ENCODE measurements at regions not wholly inside any gene's neighbourhood (a gene's known extent, or its start where the extent isn't known, plus 50 kb on each side); places are given as distances from the start of the nearest gene placed in this dataset.

DNA sequence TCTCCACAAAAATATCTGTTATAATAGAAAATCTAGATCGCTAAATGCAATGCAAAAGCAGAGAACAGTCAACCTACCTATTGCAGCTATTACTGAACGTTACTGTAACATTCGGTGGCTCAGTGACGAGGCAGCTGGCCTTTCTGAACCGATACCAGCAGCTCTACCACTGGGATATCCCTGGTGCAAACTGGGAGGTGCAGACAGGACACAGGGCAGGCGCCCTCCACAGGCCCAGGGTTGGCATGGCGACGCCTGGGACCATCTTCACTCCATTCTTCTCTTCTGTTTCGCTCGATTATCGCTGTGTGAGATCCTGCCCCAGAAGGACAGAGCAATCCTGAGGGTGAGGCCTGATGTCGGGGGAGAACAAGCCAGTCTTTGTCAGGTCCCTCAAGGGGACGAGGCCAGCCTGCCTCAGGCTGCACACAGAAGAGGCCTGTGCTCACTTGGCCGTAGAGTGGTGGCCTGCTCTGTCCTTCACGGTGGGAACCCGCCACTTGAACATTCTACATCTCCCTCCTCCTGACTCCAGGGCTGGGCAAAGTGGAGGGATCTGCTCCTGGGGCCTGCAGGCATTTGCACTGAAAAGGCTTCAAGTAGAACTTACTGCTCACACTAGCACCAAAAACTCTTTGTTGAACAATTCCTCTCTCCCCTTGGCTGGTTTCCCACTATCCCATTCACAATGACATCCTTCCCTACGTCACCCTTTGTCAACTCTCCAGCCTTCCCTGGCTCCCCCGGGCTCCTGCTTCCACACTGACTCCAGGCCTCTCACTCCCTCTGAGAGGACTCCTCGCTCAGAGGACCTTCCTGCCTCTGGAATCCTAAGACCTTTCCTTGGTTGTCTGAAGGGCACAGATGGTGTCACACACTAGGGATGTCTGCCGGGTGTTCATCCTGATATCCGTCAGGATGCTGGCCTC lies 49.7 kb downstream of the CYRIA start:
- DNase-seq: no peak

DNA sequence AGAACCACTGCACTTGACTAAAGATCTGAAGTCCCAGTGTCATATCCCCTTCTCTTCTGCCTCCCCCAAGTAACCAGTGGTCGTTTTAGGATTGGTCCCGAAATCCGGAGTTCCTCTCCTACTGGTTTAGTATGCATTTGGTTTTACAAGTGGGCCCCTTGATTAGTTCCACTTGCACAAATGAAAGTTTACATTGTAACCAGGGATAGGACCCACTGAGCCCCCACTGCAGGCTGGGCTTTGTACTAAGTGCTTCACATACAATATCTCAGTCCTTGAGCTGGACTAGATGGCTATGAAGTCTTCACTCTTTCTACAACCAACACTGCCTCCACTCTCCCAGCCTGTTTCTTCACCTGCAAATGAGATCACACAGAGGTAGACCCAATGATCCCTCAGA lies 50.4 kb downstream of the CYRIA start:
- no peak for DNase-seq

DNA sequence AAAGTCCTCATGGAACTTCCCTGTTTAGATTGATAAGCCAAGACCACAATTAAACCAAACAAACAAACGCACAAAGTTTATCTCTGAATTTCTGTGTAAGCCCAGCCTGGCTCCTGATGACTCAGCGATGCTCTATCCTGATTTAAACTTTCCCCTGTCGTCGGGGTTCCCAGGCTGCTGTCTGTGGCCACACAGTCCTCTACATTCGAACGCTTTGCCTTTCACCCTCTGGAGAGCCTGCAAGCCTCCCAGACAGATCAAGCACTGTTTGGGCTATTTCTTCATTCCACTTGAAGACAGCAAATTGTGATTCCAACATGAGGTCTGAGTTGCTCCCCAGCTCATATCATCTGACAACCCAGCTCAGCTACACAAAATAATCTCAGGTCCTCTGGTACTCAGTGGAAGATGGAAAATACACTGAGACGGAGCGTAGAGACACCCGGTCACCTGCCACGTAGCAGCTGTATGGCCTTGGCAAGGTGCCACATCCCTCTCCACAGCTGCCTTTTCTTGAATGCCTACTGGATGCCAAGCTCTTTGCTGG lies 51.2 kb downstream of the CYRIA start:
- DNase-seq: no peak

DNA sequence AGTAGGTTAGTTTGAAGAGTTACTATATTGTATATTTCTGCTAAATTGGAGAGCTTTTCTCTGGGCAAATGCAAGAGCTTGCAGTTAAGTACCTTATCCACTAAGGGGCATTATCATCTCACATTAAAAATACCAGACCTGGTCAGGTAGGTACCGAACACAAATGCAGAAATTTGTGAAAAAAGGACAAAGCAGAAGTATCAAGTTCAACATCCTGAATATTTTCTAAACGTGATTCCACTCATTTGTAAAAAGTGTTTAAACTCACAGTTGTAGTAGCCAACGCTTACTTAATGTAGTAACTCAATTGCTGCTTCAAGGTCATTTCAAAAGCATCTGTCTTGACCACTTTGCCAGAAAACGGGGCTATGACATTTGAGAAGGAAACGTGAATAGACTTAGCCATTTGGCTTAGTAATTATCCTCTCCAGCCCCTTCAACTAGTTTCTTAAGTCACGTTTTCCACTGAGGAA lies 52.1 kb downstream of the CYRIA start:
- DNase-seq: peak; percentile 11

DNA sequence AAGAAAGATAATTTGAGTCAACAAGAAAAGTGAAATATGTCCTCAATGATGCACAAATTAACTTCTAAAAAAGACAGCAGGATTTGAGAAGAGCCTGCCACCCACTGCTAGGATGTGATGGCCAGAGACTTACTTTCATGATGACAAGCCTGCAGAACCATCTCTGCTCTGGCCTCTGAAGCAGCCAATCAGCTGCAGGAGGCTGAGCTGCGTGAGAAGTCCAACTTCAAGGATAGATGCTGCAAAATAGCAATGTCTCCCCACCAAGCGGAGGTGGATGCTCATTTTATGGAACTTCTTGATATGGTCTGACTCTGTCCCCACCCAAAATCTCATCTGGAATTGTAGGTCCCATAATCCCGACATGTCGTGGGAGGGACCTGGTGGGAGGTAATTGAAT lies 53.1 kb downstream of the CYRIA start:
- DNase-seq: no peak

DNA sequence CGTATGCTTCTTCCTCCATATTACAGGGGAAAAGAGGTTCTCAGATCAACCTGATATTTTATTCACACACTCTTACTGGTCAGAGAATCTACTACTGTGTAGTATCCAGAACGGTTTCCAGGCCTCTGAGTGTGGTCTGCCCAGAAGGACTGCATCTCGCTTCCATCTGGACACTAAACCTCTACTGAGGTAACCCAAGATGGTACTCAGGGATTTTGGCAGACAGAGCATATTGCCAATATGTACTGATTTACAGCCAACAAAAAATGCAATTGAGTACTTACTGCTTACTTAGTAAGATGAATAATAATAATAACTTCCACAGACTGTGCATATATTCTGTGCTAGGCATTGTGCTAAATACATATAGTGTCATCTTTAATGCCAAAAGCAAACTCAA lies 55.8 kb downstream of the CYRIA start:
- DNase-seq: no peak

DNA sequence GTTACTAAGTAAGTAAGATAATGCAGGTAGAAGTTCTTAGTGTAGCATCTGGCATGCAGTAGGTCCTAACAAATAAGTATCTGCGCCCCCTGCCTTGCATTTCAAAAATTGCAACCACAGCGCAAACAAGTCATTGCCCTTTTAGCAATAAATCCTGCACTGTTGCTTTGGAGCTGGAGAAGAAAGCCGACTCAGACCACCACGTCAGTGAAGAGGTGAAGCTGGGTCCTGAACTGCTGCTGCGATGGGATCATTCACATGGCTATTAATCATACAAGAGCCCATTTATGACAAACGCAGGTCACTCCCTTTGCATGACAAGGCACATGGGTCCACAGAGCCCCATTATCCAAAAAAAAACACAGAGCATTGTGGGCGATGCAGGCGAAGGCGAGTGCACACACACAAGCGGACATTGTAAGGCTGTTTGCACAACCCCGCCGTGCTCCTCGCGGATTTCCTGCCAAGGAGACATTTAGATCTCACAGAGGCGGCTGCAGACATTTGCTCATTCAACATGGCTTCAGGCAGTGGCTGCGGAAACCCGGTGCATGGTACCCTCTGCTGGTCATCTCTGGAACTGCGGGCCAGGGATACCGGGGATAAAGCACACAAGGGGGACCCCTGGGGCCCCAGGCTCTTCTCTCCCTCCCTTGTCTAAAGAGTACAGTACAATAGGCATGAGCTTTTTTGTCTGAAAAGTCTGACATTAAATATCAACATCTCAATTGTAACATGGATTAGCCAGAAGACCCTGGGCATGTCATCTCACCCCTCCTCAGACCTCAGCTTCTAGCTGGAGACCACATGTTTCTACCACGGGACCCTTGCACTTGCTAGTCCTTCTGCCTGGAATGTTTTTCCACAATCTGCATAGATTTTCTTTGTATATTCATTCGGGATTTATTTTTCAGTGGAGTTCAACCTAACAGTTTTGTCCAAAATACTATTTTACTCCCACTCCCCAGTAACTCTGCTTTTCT lies 56.7 kb downstream of the CYRIA start:
- DNase-seq: peak; percentile 77

DNA sequence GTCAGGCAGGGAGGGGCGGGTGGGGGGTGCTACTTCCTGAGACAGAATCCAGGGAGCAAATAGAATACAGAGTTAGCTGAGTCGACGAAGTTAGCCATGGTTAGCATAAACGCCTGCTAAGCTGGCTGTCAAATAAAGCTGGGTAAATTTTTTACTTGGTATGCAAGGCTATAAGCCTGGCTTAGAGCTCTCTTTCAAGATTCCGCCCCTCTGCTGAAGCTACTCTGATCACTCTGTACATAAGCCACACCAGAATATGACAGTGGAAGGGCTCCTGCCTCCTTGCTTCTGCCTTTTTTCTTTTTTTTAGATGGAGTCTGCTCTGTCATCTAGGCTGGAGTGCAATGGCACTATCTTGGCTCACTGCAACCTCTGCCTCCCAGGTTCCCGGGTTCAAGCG lies 58.3 kb downstream of the CYRIA start:
- DNase-seq: no peak

DNA sequence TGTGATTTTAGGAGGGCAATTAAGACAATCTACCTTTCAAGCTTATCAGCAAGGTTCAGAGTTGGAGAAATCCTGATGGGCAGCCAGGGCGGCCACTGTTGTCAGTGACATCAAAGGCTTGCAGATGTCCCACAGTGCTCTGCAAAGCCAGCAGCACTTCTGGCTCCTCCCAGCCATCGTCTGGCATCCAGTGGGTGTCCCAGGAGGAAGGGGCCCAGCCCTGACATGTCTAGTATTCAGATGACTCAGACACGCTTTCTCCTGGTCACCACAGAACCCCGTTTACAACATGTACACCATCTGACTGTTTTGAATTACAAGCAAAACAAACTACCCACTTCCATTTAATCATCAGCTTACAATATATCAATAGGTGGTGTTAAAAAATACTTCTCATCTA lies 61.4 kb downstream of the CYRIA start:
- no peak for DNase-seq

DNA sequence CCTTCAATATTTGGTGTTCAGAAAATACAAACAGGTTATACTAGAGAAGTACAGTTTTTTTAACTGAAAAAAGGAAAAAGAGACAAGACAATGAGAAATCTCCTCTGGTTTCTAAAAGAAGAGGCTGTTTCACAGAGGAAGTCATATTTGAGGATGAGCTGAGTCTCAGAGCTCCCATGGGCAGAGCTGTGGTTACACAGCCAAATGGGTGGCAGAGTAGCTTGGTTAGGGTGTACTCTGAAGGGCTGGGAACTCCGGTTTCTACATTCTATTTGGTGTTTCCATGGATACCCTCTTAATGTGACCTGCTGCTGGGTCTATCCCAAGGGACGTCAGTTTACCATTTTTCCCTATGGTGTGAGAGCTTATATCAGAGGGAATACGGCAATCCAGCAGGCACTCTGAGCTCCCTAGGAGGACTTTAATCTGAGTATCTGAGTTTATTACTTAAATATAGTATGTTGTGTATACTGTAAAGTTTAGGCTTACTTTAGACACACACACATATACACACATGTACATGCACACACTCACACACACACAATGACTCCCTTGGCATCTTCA lies 74.2 kb downstream of the CYRIA start:
- DNase-seq: no peak

DNA sequence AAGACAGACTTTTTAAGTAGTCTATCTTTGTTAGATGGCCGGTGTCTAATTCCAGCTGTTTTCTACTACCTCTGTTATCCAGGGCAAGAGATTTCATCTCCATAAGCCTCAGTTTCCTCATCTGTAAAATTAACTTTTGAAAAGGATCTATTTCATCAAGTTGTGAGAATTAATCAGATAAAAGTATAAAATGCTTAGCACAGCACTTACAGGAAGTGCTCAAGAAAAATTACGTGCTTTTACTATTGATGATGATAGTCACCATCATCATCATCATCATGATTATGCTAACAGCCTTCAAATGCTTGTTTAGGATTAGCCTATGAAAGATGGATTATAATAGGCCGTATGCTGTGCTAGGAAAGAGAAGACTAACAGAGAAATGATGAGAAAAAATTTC lies 76.2 kb downstream of the CYRIA start:
- DNase-seq: no peak

DNA sequence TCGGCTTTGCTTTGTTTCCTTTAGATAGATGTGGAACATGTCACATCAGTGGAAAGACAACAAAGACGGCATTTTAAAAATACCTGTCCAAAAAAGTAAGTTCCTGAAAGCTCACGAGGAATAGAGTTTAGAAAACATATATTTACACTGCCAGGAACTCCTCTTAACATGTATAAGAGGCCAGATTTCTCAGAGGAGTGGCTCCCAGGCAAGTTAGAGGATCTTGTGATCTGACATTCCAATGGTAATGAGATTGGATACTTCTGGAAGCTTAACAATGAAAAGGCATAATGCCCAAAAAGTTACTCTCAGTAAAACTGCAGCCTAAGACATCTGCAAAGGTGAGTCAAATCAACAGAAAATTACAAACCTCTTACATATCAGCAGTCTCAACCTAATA lies 77.1 kb downstream of the CYRIA start:
- no peak for DNase-seq

DNA sequence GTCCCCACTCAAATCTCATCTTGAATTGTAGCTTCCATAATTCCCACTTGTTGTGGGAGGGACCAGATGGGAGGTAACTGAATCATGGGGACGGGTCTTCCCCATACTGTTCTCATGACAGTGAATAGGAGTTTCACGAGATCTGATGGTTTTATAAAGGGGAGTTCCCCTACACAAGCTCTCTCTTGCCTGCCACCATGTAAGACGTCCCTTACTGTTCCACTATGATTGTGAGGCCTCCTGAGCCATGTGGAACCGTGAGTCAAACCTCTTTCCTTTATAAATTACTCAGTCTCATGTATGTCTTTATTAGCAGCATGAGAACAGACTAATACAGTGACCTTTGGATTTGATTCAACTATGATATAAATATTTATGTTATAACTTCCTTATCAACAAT lies 78.0 kb downstream of the CYRIA start:
- no peak for DNase-seq

DNA sequence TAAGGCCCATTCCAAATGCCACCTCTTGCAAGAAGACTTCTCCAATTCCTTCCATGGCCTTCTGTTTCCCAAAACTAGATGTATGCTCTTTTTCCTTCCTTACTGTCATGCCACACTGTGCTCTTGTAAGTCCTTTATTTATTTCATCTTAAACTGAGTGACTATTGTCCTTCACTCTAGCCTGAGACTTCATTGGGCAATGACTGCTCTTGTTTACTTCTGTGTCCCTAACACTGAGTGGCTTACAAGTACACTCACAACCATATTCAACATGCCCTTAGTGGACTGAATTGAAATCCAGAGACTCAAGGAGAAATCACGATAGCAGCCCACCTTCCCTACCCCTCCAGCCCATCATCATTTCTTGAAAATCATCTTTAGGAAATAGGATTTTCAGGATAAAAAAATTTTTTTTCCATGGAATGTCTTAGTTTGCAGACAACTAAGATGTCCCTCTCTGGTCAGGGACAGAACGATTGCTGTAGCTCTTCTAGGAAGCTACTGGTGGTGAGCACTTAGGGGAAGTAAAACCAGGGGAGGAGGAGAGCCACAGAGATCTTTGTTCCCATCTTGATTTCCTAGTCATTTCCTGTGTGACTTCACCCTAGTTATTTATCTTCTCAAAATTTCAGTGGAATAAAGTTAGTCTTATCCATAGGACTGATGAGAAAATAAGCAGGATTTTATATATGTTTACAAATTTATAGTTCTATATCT lies 80.7 kb downstream of the CYRIA start:
- DNase-seq: no peak

DNA sequence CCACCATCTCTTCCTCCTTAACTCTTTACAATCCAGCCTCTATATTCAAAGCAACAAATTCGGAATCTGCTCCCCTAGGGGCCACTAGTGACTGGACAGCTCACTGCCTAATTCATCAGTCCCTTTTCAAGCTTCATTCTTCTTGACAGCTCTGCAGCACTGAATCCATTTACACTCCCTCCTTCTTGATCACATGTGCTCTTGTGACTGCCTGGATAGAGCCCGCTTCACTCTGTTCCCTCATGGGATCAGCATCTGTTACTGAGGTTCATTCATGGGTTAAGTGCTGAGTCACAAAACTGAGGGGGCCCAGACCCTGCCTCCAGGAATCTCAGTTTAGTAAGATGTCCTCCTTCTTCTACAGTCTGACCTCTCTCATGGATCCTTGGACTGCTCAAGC lies 81.5 kb downstream of the CYRIA start:
- DNase-seq: no peak

DNA sequence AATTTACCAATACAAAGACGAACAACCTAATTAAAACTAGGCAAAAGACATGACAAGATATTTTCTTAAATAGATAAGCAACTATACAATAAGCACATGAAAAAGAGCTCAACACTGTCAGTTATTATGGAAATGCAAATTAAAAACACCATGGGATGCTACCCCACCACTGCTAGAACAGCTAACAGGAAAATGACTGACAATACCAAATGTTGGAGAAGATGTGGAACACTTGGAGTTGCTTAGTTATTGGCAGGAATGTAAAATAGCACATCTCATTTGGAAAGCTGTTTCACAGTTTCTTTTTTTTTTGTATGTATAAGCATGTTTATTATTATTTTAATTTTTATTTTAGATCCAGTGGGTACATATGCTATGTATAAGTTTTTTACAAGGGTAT lies 84.4 kb downstream of the CYRIA start:
- DNase-seq: no peak

DNA sequence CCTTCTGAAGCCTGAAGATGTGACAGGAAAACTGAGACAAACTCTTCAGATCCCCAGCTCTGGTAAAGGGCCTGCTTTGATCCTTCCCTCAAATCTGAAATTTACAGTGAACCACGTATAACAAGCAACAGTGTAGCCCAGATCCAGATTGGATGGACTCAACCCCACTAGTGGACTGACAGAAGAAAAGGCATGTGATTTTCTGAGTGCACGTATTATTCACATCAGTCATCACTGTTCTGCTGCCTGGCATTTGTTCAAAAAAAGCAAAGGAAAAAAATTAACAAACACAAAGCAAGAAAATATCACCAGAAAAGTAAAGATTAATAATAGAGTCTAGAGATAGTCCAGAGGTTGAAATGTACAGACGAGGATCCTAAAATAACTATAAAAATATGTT lies 87.6 kb downstream of the CYRIA start:
- no peak for DNase-seq

DNA sequence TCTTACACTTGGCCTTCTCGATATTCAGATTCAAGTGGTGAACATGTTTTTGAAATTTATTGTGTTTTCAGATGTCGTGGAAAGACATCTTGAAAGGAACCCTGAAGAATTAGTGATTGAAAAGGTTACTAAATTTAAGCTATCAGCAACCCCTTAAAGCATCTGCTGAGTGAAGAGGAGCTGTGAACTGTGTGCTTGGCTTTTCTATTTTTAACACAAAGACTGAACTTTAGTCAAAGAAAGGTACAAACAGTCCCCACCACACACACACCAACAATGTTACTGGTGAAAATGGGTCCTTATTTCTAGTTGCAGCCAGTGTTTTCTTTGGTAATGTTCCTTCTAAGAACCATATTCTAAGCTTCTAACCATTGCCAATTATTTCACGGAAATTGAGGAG lies 95.1 kb downstream of the CYRIA start:
- DNase-seq: no peak

DNA sequence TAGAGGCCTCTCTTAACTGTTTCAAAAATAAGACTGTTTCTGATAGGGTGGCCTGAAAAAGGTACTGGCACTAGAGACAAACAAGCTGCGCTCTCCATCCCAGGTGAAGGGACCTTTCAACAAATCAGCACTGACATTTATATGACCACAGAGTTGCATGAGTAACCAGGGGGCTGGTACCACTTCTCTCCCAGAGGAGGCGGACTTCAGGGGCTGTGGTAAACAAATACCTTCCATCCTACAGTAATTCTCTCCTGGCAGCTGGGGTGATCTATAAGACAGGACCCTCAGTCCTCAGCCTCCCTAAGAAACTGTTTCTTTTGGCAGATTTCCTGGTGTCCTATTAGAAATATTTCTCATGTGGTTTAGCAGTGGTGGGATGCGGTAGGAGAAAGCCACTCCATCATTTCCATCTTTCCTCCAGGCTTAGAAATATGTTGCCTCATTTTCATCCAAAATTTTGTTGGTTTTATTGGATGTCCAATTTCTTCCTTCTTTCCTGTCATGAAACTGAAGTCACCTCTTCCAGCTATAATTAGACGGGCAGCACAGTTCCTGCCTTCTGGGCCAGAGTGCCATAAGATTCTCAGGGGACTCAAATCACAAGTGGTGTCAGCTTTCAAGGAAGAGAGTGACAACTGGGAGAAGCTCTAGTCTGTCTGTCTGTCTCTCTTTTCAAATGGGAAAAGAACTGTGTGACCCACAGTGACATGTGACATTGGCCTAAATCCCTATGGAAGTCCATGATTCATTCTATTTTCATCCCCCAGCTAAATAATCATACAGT lies 96.4 kb downstream of the CYRIA start:
- peak; percentile 1 for DNase-seq

DNA sequence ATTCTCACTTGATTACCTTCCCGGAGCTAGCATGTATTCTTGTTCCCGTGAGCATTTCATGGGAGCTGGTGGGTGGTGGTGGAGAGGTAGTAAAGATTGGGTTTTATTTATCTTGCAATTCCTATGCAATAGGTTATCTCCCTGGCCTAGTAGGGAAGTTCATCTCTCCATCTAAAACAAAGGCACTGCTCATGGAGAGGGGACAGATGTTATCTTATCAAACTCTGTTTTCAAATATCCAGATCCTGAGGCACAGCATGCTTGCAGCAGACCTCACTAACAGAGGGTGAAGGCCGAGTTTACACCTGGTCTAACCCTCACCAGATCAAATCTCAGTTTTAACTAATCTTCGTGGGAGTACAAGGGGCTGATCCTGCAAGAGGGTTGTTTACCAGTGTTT lies 98.9 kb downstream of the CYRIA start:
- DNase-seq: no peak

DNA sequence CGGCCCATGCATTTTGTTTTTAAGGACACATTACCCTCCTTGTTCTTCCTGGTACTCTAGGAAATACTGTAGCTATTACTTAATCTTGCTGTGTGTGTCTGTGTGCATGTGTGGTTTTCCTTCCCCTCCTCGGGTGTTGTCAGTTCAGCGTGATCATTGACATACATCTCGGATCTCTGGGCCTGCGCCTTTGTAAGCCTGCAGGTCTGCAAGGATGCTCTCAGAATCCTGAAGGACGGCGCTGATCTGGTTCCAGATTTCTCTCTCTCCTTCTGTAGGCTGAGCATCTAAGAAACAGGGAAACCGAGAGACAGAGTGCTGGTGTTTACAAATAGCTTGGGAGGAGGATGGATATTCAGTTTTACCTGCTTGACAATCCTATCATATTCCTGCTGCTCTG lies 100.2 kb downstream of the CYRIA start:
- no peak for DNase-seq

DNA sequence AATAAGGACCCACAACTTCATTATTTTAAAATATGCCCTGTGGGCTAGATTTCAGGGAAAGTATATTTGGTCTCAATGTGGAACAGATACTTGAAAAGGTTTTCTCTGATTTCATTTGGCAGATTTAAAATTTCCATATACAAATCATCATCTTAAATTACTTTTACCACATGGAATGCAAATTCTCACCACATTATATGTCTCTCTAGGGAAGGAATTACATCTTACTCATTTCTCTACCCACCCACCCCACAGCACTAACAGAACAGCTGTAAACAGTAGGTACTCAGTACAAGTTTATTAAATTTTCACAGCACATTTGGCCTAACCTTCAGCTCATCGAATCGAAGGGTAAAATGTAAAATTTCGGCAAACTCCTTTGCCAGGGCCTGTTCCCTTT lies 104.0 kb downstream of the CYRIA start:
- DNase-seq: no peak
